HEK293 (cell line): ENCODE measurements at regions not wholly inside any gene's neighbourhood (a gene's known extent, or its start where the extent isn't known, plus 50 kb on each side); places are given as distances from the start of the nearest gene placed in this dataset.

Source experiments
- CTCF ChIA-PET: fragments of 350-600 bp; formaldehyde crosslinking; extraction: SDS; loops from one replicate; lab custom pipeline; 2021; ENCODE audit warnings: antibody characterized with exemption; lab: Yijun Ruan, JAX
- POLR2A ChIA-PET: fragments of 300-600 bp; formaldehyde crosslinking; extraction: SDS; loops from one replicate; lab custom pipeline; 2020; ENCODE audit warnings: antibody characterized with exemption, inconsistent platforms; lab: Yijun Ruan, JAX
- H3K27ac ChIP-seq: fragments of 200-500 bp; sonication (Bioruptor generic); 2 replicates; pipeline ENCODE4 v1.5.1; 2014; ENCODE audit warnings: low read depth, low read length, control low read depth, inconsistent platforms; ENCODE audit errors: extremely low read depth
- H3K36me3 ChIP-seq, 2 experiments: fragments of 200-500 bp in 1 of 2; sonication (Bioruptor generic) in 1 of 2; 1 replicate in 1 of 2; 2 replicates in 1 of 2; pipeline ENCODE4 v1.5.1; 2014 to 2017; ENCODE audit warnings: inconsistent platforms in 2 of 2, low read length in 2 of 2; ENCODE audit not compliant: control insufficient read depth in 2 of 2, insufficient read depth in 1 of 2
- H3K4me1 ChIP-seq: fragments of 200-500 bp; sonication (Bioruptor generic); 2 replicates; pipeline ENCODE4 v1.5.1; 2014; ENCODE audit warnings: mild to moderate bottlenecking, low read length, inconsistent platforms; ENCODE audit not compliant: control insufficient read depth, insufficient read depth
- H3K4me3 ChIP-seq: 2 replicates; pipeline ENCODE4 v1.5.1; 2011; ENCODE audit warnings: low read depth, mild to moderate bottlenecking, control low read depth, low read length, moderate library complexity
- H3K9me3 ChIP-seq: fragments of 200-500 bp; sonication (Bioruptor generic); 2 replicates; pipeline ENCODE4 v1.5.1; 2014; ENCODE audit warnings: low read depth, low read length, inconsistent platforms; ENCODE audit not compliant: control insufficient read depth, insufficient read depth
- HOXC10 ChIP-seq: sonication (generic); formaldehyde crosslinking; IDR thresholded peaks from 2 replicates; pipeline ENCODE4 v1.8.1; 2023; ENCODE audit warnings: mild to moderate bottlenecking, missing genetic modification reagents
- KLF1 ChIP-seq: fragments of 450-650 bp; formaldehyde crosslinking; IDR thresholded peaks from 2 replicates; pipeline ENCODE4 v1.5.1; 2016; ENCODE audit warnings: missing biosample characterization, missing genetic modification characterization
- RBAK ChIP-seq: fragments of 450-650 bp; formaldehyde crosslinking; IDR thresholded peaks from 2 replicates; pipeline ENCODE4 v1.5.1; 2016; ENCODE audit warnings: missing biosample characterization, missing genetic modification characterization
- REPIN1 ChIP-seq: fragments of 450-650 bp; formaldehyde crosslinking; IDR thresholded peaks from 2 replicates; pipeline ENCODE4 v1.5.1; 2017; ENCODE audit warnings: missing biosample characterization, missing genetic modification characterization, low read depth
- SCRT2 ChIP-seq: fragments of 450-650 bp; formaldehyde crosslinking; IDR thresholded peaks from 2 replicates; pipeline ENCODE4 v1.5.1; 2016; ENCODE audit warnings: missing biosample characterization, missing genetic modification characterization
- ZBTB8A ChIP-seq: fragments of 450-650 bp; formaldehyde crosslinking; IDR thresholded peaks from 2 replicates; pipeline ENCODE4 v1.5.1; 2016; ENCODE audit warnings: missing biosample characterization, missing genetic modification characterization
- ZFP3 ChIP-seq: fragments of 450-650 bp; formaldehyde crosslinking; IDR thresholded peaks from 2 replicates; pipeline ENCODE4 v1.5.1; 2016; ENCODE audit warnings: low read depth, missing biosample characterization, missing genetic modification characterization
- ZFP69B ChIP-seq: fragments of 450-650 bp; formaldehyde crosslinking; IDR thresholded peaks from 2 replicates; pipeline ENCODE4 v1.5.1; 2016; ENCODE audit warnings: missing biosample characterization, missing genetic modification characterization
- ZNF132 ChIP-seq: fragments of 450-650 bp; formaldehyde crosslinking; IDR thresholded peaks from 2 replicates; pipeline ENCODE4 v1.5.1; 2017; ENCODE audit warnings: missing biosample characterization, missing genetic modification characterization, borderline replicate concordance
- ZNF18 ChIP-seq: fragments of 450-650 bp; formaldehyde crosslinking; IDR thresholded peaks from 2 replicates; pipeline ENCODE4 v1.5.1; 2016; ENCODE audit warnings: missing biosample characterization, missing genetic modification characterization
- ZNF19 ChIP-seq: fragments of 450-650 bp; formaldehyde crosslinking; IDR thresholded peaks from 2 replicates; pipeline ENCODE4; 2016; ENCODE audit warnings: missing biosample characterization, missing genetic modification characterization, low read depth
- ZNF292 ChIP-seq: fragments of 450-650 bp; formaldehyde crosslinking; IDR thresholded peaks from 2 replicates; pipeline ENCODE4 v1.5.1; 2016; ENCODE audit warnings: low read depth, missing biosample characterization, missing genetic modification characterization, borderline replicate concordance
- ZNF354C ChIP-seq: fragments of 450-650 bp; formaldehyde crosslinking; IDR thresholded peaks from 2 replicates; pipeline ENCODE4 v1.5.1; 2016; ENCODE audit warnings: missing biosample characterization, missing genetic modification characterization, low read depth, borderline replicate concordance
- ZNF391 ChIP-seq: fragments of 450-650 bp; formaldehyde crosslinking; IDR thresholded peaks from 2 replicates; pipeline ENCODE4 v1.5.1; 2016; ENCODE audit warnings: low read depth, missing biosample characterization, missing genetic modification characterization, borderline replicate concordance
- ZNF518A ChIP-seq: fragments of 450-650 bp; formaldehyde crosslinking; conservative IDR thresholded peaks from 2 replicates; pipeline ENCODE4 v1.5.1; 2016; ENCODE audit warnings: low read depth, missing biosample characterization, missing genetic modification characterization
- ZNF561 ChIP-seq: fragments of 450-650 bp; IDR thresholded peaks from 2 replicates; pipeline ENCODE4 v1.5.1; 2018; ENCODE audit warnings: missing biosample characterization, missing genetic modification characterization, borderline replicate concordance
- ZNF76 ChIP-seq: fragments of 450-650 bp; formaldehyde crosslinking; IDR thresholded peaks from 2 replicates; pipeline ENCODE4; 2016; ENCODE audit warnings: low read depth, missing biosample characterization, missing genetic modification characterization, borderline replicate concordance
- ZNF830 ChIP-seq: fragments of 450-650 bp; IDR thresholded peaks from 2 replicates; pipeline ENCODE4 v1.5.0; 2018; ENCODE audit warnings: missing biosample characterization, missing genetic modification characterization, low read depth, mild to moderate bottlenecking, moderate library complexity
- TF ChIP-seq, protein P1 (sequence below): fragments of 450-650 bp; formaldehyde crosslinking; IDR thresholded peaks from 2 replicates; pipeline ENCODE4 v1.5.0; 2017; ENCODE audit warnings: missing biosample characterization, missing genetic modification characterization, borderline replicate concordance
- TF ChIP-seq, protein P2 (sequence below): fragments of 450-650 bp; formaldehyde crosslinking; conservative IDR thresholded peaks from 2 replicates; pipeline ENCODE4 v1.5.1; 2016; ENCODE audit warnings: low read depth, missing biosample characterization, missing genetic modification characterization

DNA sequence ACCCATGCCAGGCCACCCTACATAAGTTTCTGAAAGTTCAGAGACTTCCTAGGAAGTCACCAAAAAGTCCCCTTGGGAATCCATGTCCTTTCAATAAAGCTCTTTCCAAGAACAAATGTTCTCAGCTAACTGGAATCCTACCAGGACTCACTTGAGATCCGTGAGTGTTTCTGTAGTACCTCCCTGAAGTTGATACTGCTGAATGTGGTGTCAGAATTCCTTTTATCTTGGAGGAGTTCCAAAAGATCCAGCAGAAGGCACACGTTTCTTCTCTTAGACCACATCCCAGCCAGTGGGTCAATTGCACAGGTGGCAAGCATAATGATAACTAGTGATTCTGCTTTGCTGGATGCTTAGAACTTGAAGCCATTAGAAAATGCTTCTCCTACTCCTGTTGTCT is 689.7 kb upstream of the IGFBP3 start:
- Histone ChIP-seq H3K4me3 (no peak overlapping the region), H3K27ac (no peak overlapping the region), H3K36me3 (no peaks in the 10 kb centered on the region), H3K4me1 (no peaks in the 10 kb centered on the region), H3K9me3 (no peaks in the 10 kb centered on the region)
- CTCF ChIA-PET, result no interaction called here
- POLR2A ChIA-PET, result interaction anchor here (0.6 kb wide), 1 partner anchor 155 kb away, joined by 3 read pairs; no protein-coding TSS in a partner anchor
- TF ChIP-seq ZNF292 (tag by site-specific recombination), result no peak
- TF ChIP-seq, protein P1, sequence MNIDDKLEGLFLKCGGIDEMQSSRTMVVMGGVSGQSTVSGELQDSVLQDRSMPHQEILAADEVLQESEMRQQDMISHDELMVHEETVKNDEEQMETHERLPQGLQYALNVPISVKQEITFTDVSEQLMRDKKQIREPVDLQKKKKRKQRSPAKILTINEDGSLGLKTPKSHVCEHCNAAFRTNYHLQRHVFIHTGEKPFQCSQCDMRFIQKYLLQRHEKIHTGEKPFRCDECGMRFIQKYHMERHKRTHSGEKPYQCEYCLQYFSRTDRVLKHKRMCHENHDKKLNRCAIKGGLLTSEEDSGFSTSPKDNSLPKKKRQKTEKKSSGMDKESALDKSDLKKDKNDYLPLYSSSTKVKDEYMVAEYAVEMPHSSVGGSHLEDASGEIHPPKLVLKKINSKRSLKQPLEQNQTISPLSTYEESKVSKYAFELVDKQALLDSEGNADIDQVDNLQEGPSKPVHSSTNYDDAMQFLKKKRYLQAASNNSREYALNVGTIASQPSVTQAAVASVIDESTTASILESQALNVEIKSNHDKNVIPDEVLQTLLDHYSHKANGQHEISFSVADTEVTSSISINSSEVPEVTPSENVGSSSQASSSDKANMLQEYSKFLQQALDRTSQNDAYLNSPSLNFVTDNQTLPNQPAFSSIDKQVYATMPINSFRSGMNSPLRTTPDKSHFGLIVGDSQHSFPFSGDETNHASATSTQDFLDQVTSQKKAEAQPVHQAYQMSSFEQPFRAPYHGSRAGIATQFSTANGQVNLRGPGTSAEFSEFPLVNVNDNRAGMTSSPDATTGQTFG, result no peak
- no peak for TF ChIP-seq ZNF561
- no peak for TF ChIP-seq ZNF19
- no peak for TF ChIP-seq ZNF132 (tag by site-specific recombination)
- no peak for TF ChIP-seq ZNF391 (tag by site-specific recombination)
- TF ChIP-seq ZNF76 (tag by site-specific recombination), result no peak
- TF ChIP-seq ZFP69B (tag by site-specific recombination), result no peak
- no peak for TF ChIP-seq KLF1 (tag by site-specific recombination)
- TF ChIP-seq ZNF18 (tag by site-specific recombination), result no peak
- TF ChIP-seq ZBTB8A (tag by site-specific recombination), result no peak

GRCh38 chr7:46607176-46607575 is 686.1 kb upstream of the IGFBP3 start:
- TF ChIP-seq KLF1 (tag by site-specific recombination) (no peak), ZFP3 (no peak), ZNF354C (no peak), RBAK (tag by site-specific recombination) (no peak)
- TF ChIP-seq, all 188 proteins: peak for 0
- no peaks in the 10 kb centered on the region for H3K9me3 ChIP-seq
- peaks cover 6% of the 10 kb centered on the region for H3K4me1 ChIP-seq
- H3K36me3 ChIP-seq, result no peaks in the 10 kb centered on the region
- H3K4me3 ChIP-seq, result no peak overlapping the region
- POLR2A ChIA-PET, result no interaction called here
- CTCF ChIA-PET, result no interaction called here
- H3K27ac ChIP-seq, result no peak overlapping the region

- Histone ChIP-seq H3K36me3 (no peaks in the 10 kb centered on the region), H3K4me3 (no peak overlapping the region), H3K9me3 (no peaks in the 10 kb centered on the region), H3K4me1 (peaks cover 6% of the 10 kb centered on the region), H3K27ac (no peak overlapping the region)
- POLR2A ChIA-PET, result no interaction called here
- CTCF ChIA-PET, result no interaction called here
- TF ChIP-seq SCRT2 (tag by site-specific recombination) (no peak), HOXC10 (CRISPR knock-in tag) (no peak), REPIN1 (tag by site-specific recombination) (no peak), ZNF830 (no peak), ZNF391 (tag by site-specific recombination) (no peak), ZNF518A (tag by site-specific recombination) (no peak), ZNF132 (tag by site-specific recombination) (no peak)
- TF ChIP-seq, protein P2, sequence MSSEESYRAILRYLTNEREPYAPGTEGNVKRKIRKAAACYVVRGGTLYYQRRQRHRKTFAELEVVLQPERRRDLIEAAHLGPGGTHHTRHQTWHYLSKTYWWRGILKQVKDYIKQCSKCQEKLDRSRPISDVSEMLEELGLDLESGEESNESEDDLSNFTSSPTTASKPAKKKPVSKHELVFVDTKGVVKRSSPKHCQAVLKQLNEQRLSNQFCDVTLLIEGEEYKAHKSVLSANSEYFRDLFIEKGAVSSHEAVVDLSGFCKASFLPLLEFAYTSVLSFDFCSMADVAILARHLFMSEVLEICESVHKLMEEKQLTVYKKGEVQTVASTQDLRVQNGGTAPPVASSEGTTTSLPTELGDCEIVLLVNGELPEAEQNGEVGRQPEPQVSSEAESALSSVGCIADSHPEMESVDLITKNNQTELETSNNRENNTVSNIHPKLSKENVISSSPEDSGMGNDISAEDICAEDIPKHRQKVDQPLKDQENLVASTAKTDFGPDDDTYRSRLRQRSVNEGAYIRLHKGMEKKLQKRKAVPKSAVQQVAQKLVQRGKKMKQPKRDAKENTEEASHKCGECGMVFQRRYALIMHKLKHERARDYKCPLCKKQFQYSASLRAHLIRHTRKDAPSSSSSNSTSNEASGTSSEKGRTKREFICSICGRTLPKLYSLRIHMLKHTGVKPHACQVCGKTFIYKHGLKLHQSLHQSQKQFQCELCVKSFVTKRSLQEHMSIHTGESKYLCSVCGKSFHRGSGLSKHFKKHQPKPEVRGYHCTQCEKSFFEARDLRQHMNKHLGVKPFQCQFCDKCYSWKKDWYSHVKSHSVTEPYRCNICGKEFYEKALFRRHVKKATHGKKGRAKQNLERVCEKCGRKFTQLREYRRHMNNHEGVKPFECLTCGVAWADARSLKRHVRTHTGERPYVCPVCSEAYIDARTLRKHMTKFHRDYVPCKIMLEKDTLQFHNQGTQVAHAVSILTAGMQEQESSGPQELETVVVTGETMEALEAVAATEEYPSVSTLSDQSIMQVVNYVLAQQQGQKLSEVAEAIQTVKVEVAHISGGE (tag by site-specific recombination), result no peak
Observed at GRCh38 chr7:46606761-46607160, 685.7 kb upstream of the IGFBP3 start.
